GM10266 (cell line): ENCODE measurements at regions not wholly inside any gene's neighbourhood (a gene's known extent, or its start where the extent isn't known, plus 50 kb on each side); places are given as distances from the start of the nearest gene placed in this dataset.

ENCODE experiments used
- DNase-seq: peaks from one replicate; pipeline ENCODE4 v3.0.0; 2012; ENCODE audit errors: extremely low spot score
- CTCF ChIP-seq: IDR thresholded peaks from 2 replicates; pipeline ENCODE4 v1.5.1; 2012; ENCODE audit warnings: mild to moderate bottlenecking, low read depth; ENCODE audit not compliant: control insufficient read depth, insufficient read depth; ENCODE audit errors: missing control alignments

DNA sequence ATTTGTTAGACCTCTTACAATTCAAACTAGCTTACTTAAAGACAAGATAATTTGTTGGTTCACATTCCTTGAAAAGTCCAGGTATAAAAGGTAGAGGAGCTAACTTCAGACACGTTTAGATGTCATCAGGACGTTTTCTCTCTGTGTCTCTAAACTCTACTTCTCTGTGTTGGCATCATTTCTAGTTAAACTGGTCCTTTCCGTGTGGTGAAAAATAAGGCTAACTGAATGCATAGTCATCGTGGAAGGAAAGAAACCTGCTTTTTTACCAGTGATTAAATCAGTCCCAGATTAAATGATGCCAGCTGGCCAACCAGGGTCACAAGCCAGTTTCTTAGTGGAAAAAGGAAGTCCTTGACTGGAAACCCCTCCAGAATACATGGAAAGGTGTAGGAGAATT, 168.4 kb upstream of the AHI1 start:
- no peak for TF ChIP-seq CTCF

DNA sequence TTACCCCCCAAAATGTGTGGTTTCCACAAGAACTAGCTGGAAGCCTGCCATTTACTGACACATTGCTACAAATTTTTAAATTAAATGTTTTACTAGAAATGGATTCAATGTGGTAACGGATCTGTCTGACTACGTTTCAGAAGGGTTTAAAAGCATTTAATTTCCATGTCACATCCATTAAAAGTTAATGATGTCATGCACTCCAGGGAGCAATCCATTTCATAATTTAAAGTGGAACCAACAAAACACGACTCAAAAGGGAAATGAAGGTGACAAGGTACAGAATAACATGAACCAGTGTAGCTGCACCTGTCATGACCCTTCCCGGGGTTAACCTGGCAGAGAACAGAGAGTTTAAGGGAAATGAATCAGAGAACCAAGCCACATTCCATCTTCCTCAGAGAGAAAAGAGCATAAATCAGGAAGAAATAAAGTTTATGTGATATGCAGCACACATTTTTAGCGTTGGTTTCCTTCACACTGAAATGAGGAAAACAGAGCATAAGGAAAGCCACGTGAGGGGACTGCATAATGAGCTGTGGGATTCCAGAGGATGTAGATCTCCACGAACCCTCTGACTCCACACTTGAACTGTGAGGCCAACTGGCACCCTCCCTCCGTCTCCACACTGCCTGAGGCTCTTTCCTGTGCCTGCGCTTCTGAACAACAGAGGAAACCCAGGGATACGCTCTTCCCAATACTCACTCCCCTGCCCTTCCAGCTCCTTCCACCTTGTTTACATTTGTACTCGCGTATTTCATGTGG, 170.3 kb upstream of the AHI1 start:
- no peak for TF ChIP-seq CTCF
- no peak for DNase-seq

More for the DNA sequence above, 168.4 kb upstream of the AHI1 start:
- DNase-seq, result no peak

GRCh38 chr6:135672256-135672655, 174.7 kb upstream of the AHI1 start:
- DNase-seq, result no peak
- TF ChIP-seq CTCF, result no peak

GRCh38 chr6:135673501-135674309, 176.2 kb upstream of the AHI1 start:
- DNase-seq, result no peak
- no peak for TF ChIP-seq CTCF

- no peak for DNase-seq
- no peak for TF ChIP-seq CTCF
Observed at GRCh38 chr6:135675026-135675425, 176.5 kb upstream of the PDE7B start.

DNA sequence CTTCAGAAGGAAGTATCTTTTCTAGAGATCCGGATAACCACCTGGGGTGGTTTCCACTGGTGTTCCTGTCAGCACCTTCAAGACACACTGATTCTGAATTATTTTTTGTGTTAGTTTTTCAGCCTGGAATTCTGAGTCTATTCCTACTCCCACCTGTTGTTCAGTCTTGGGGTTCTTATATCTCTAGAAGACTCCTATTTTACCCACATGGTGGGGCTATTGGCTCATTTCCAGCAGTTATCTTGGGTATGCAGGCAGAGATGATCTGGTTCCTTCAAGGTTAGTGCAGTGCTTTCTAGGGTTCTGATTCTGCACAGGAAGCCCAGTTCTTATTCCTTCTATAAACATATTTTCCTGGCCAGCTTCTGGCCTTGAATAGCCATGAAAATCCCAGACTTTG, 175.6 kb upstream of the PDE7B start:
- peak; percentile 22 for DNase-seq
- peak; percentile 30 for TF ChIP-seq CTCF

GRCh38 chr6:135680964-135681913, 170.3 kb upstream of the PDE7B start:
- DNase-seq, result no peak
- TF ChIP-seq CTCF, result no peak
